Hepatocyte (in vitro differentiated cells): ENCODE measurements at regions not wholly inside any gene's neighbourhood (a gene's known extent, or its start where the extent isn't known, plus 50 kb on each side); places are given as distances from the start of the nearest gene placed in this dataset.

Experiments
- EZH2 ChIP-seq: fragments of 200-600 bp; sonication (generic); IDR thresholded peaks from 2 replicates; pipeline ENCODE4 v1.6.1; 2016; ENCODE audit warnings: antibody characterized with exemption, mild to moderate bottlenecking, borderline replicate concordance
- TF ChIP-seq, protein P1 (sequence below): fragments of 200-600 bp; sonication (generic); IDR thresholded peaks from 2 replicates; pipeline ENCODE4 v1.5.1; 2016; ENCODE audit warnings: antibody characterized with exemption, mild to moderate bottlenecking; ENCODE audit not compliant: poor library complexity

DNA sequence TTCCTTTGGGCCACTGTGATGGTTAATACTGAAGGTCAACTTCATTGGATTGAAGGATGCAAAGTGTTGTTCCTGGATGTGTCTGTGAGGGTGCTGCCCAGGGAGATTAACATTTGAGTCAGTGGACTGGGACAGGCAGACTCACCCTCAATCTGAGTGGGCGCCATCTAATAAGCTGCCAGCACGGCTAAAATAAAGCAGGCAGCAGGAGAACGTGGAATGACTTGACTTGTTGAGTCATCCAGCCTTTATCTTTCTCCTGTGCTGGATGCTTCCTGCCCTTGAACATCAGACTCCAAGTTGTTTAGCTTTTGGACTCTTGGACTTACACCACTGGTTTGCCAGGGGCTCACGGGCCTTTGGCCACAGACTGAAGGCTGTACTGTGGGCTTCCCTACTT lies 1046.9 kb downstream of the TYW1 start:
- TF ChIP-seq, protein P1, sequence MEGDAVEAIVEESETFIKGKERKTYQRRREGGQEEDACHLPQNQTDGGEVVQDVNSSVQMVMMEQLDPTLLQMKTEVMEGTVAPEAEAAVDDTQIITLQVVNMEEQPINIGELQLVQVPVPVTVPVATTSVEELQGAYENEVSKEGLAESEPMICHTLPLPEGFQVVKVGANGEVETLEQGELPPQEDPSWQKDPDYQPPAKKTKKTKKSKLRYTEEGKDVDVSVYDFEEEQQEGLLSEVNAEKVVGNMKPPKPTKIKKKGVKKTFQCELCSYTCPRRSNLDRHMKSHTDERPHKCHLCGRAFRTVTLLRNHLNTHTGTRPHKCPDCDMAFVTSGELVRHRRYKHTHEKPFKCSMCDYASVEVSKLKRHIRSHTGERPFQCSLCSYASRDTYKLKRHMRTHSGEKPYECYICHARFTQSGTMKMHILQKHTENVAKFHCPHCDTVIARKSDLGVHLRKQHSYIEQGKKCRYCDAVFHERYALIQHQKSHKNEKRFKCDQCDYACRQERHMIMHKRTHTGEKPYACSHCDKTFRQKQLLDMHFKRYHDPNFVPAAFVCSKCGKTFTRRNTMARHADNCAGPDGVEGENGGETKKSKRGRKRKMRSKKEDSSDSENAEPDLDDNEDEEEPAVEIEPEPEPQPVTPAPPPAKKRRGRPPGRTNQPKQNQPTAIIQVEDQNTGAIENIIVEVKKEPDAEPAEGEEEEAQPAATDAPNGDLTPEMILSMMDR: no peak
- no peak for TF ChIP-seq EZH2
